HG03442 (cell line): ENCODE measurements at regions not wholly inside any gene's neighbourhood (a gene's known extent, or its start where the extent isn't known, plus 50 kb on each side); places are given as distances from the start of the nearest gene placed in this dataset.

Experiments used
- ATAC-seq: cut with Tn5 transposase; IDR thresholded peaks from one replicate; pipeline ENCODE4 v1.9.1; 2021; ENCODE audit warnings: mild to moderate bottlenecking, moderate library complexity; ENCODE audit not compliant: unreplicated experiment

DNA sequence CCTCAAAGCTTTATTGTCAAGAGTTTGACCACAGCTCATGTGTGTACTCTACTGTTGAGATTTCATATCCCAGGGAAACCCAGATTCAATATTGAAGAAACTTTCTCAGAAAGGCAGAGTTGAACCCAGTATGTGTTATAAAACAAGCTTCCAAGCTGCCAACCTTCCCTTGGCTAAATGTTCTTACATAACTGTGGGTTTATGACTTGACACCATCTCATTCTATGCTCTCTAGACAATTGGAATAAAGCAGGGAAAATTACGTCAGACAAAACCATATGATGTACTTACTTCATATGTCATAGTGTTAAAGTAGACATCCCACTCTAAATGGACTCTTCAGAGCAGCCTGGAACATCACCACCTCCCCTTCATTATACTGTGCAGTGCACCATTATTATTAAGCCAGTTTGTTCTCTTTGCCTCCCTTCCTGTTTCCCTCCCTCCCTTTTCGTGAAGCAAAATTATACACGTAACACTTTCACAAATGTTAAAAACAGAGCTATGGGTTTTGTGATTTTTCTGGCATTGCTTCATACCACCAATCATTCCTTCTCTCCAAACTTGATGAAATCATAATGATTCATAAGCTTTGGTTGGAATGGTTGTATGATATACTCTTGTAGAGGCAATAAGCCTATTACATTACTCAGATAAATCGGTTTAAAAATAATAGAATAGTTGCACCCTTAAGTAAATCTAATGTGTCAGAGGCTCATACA lies 507.2 kb downstream of the LTN1 start:
- no peak for ATAC-seq

DNA sequence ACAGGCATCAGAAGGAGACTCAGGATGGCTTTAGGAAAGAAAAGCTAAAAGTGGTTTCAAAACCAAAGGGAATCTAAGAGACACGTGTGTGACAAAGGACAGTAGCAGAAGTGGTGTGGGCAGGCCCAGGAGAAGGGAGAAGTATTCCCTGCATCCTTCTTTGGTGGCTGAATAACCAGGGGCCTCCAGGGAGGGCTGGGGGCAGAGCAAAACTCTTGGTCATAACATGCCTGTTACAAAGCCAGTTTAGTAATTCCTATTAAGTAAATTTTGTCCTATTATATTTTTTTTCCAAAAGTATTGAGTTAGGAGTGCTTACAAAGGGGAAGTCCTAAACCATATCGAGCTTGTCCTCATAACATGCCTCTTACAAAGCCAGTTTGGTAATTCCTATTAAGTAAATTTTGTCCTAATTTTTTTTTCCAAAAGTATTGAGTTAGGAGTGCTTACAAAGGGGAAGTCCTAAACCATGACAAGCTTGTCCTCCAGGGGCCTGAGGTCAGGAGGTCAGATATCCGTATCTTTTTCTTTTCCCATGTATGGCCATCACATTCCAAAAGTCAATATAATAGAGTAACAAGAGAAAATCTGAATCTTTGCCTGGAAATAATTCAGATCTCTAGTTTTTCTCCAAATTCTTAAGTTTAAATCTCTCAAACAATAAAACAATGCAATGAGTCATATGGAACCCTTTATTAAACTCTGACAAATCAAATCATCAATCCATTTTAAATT lies 509.2 kb downstream of the LTN1 start:
- no peak for ATAC-seq

DNA sequence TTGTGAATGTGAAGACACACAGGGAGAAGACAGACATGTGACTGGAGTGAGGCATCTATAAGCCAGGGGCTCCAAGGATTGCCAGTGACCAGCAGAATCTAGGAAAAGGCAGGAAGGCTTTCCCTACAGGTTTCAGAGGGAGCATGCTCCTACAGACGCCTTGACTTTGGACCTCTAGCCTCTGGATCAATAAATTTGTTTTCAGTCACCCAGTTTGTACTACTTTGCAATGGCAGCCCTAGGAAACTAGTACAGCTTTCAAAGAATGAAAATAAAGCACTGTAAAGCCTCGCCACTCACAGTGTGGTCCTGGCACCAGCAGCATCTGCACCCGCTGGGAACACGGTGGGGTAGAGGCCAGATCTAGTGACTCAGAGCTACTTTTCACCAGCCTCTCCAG lies 510.0 kb downstream of the LTN1 start:
- no peak for ATAC-seq

DNA sequence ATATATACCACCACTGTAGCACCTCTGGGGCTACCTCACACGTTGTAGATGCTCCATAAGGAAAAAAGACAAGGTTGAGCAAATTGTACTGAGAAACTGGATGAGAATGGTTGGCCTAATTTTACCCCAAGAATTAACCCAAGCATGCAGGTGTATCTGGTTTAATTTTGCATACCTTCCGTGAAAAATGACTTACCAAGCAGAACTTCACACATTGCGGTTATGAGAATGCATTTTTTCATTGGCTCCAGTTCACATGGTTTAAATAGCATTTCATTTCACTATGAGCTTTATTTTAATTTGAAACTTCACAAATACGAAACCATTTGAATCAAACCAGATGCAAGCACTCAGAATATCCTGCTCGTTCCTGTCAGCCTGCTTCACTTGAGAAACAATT lies 512.2 kb downstream of the LTN1 start:
- peak; percentile 71 for ATAC-seq

DNA sequence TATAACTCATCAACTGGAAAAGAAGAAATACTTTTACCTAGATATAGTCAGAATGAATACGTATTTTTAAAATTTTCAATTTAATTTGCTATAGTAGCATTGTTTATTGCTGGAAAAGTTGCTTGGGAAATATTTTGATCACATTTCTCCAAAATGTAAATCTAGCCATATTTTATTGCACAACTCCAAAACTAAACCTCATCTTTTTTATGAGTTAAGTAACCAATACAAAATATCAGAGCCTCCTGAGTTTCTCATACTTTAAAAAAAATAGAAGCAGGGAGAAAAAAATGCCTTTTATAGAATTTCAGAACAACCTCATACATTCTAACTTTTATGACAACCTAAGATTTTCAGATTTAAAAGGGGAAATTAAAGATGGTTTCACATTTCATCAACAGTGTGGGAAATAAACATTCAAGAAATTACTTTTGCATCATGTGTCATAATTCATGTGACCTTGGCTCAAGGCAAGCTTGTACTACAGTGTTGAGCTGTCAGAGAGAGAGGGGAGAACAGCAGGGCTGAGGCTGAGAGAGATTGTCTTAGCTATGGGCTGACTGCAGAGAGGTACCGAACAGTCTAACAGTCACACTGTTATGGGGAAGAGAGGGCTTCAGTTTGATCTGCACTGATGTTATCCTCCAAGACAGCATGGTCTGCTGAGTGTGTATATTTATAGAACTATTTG lies 519.0 kb downstream of the LTN1 start:
- peak; percentile 81 for ATAC-seq

DNA sequence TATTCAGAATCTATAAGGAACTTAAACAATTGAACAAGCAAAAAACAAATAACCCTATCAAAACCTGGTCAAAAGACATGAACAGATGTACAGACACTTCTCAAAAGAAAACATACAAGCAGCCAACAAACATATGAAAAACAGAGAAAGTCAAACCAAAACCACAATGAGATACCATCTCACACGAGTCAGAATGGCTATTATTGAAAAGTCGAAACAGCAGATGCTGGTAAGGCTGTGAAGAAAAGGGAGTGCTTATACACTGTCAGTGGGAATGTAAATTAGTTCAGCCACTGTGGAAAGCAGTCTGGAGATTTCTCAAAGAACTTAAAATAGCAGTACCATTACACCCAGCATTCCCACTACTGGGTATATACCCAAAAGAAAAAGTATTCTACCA lies 520.1 kb downstream of the LTN1 start:
- ATAC-seq, result peak; percentile 51

DNA sequence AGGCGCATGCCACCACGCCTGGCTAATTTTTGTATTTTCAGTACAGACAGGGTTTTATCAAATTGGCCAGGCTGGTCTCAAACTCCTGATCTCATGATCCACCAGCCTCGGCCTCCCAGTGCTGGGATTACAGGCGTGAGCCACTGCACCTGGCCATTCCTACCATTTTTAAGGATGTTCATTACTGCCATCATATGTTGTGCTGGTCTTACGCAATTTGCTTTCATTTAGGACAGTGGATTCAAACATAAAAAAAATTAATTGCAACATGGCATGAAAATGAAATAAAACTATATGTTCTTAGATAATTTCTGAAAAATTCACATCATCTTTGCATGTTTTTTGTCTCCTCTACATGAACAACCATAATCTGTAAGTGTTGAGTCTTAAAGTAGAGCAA lies 527.7 kb downstream of the LTN1 start:
- no peak for ATAC-seq

DNA sequence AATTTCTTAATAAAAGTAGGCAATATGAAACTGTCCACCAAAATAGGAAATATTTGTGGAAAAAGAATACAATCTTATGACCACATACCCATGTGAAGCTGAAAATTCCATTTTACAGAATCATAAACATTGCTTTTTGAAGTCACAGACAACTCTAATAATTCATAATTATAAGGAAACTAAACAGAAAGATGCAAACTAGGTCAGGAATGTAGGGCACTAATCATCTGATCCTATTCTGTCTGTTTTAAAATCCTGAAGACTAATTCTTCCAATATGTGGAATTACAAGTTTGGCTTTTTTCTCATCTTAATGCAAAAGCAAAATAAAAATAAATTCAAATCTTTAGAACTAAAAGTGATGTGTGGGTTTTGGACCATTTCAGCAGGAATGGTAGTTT lies 528.6 kb downstream of the LTN1 start:
- ATAC-seq, result no peak

DNA sequence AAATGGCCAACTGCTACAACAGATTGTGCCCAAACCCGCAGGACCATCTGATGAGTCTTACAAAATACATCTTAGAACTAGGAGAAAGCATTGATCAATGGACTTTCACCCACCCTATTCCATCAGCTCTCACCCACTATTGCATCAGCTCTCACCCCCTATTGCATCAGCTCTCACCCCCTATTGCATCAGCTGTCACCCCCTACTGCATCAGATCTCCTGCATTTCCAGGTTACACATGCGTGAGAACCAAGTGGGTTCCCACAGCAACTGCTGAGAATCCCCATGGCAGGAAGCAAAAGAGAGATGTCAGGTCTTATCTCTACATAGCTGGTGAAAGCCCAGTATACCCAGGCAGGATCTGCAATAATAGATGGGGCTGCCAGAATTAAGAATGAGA lies 533.5 kb downstream of the LTN1 start:
- no peak for ATAC-seq

DNA sequence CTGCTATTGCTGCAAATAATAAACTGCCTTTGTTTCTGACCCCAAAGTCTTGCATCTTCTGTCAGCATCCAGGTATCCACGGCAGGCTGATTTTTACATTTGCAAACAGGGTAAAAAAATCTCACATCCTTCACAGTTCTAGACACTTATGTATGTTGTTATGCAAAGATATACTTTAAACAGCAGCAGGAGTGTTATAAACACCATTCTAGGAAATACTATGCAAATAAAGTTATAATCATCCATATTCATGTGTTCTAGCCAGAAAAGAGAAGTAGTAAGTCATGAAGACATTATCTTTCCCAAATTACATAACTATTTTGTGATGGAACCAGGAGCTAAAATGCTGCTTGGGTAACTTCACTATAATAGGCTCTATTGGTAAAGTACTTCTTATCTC lies 534.2 kb downstream of the LTN1 start:
- ATAC-seq, result no peak

DNA sequence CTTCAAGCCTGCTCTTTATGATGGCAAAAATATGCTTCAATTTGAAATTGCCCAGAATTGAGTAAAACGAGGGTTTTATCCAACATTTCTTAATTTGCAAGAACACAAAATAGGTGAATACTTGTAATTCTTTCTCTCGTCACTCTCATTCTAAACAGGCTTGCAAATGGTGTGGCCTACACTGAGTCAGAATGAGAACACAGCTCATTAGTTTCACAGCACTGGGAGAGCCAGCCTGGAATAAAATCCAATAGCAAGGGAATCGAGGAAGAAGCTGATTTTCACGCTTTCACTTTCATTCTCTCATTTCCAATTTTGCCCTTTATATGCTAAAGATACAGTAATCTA lies 537.5 kb downstream of the LTN1 start:
- no peak for ATAC-seq

DNA sequence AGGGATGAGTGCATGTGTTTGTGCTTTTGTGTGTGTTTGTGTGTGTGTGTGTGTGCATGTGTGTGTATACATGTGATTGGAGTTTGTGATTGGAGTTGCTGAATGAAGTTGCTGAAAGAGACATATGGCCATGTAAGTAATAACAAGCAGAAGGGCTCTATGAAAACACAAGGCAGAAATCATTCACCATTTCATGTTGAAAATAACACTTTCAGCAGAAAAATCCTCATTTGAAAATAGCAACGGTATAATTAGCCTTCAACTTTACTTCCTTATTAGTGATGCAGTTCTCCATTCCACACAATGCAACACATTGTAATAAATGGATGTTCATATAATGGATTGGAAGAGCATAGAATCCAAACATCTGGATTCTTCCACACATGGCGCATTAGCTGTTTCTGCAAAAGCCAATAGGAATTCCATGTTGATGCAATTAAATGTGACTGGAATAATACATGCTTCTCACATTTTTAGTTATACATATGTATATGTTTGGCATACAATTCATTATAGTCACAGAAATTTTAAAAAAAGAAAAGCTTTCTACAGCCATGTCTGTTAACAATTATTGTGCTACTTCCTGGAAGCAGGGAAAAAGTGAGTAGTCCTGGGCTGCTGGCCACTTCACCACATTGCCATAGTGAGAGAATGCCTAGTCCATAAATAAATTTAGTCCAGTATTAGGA lies 538.0 kb downstream of the LTN1 start:
- no peak for ATAC-seq

DNA sequence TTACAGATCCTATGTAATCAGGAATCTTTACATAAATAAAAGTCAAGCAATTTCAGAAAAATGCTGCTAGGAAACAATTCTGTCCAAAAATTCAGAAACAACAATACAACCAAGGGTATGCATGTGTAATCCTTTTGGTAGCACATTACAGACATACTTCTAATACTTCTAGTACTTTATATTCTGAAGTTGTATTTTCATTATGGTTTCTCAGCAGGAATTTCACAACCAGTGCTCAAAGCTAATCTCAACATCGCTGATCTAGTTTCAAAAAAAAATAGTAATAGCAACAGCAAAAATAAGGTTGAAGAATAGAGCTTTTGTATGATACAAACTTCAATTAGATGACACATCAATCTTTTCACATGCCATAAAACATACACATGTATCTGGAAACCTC lies 545.2 kb downstream of the LTN1 start:
- ATAC-seq, result no peak

DNA sequence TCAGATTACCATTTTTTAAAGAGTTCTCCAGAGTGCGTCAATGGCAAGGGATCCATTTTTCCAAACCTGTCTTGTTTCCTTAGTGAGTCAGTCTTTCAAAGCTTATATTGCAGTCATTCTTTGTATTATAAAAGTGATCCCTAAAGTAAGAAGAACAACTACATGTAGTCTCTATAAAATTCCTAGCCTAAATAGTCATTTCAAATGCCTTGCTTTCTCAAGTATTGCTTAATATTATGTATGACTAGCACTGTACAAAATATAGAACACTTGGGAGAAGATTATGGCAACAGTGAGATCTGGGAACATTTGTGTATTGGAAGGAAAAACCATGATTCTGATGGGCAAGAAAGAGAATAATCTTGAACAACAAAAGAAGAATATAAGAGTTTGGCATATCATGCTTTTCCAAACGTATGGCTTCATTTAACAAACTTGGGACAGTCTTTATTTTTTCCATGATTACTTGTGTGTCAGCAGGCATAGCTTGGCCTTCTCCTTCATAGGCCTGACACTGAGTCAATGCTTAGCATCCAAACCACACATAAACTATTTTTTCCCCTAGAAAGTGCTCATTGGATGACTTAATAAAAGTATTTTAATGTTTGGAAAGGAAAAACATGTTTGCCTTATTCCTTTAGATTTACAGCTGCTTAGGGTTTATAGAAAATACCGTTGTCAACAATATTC lies 547.4 kb downstream of the LTN1 start:
- no peak for ATAC-seq

DNA sequence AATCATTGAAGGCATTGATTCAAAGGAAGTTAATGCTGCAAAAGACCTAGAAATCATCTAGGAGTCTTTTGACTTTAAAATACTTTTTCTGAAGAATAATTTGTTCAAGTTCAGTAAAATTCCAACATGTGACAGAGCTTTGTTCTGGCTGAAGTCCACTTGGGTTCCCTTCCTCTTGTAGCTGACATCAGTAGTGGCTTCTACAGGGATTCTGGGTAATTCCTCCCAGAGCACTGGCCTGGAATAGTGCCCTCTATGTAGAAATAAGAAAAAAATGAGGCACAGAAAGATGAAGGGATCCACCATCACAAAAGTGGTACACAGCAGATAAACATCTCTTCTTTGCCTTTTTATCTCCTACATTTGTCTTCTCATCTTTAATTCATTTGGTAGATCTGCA lies 548.1 kb downstream of the LTN1 start:
- ATAC-seq, result no peak

DNA sequence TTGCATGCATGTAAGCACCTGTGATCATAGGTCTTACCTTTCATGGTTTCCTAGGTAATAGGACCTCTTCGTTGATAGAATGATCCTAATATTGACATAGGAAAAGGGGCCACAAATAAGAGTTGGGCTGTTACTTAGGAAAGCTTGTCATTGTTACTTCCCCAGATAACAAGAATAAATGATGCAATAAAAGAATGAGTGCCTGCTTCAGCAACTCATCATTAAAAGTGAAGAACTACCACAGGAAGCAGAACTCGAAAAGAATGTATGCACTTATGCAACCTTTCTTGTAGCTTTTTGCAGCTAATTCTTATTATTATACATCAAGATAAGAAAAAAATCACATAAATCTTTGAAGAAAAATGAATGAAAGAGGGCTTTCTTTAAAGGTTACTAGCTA lies 548.6 kb downstream of the LTN1 start:
- ATAC-seq, result no peak

DNA sequence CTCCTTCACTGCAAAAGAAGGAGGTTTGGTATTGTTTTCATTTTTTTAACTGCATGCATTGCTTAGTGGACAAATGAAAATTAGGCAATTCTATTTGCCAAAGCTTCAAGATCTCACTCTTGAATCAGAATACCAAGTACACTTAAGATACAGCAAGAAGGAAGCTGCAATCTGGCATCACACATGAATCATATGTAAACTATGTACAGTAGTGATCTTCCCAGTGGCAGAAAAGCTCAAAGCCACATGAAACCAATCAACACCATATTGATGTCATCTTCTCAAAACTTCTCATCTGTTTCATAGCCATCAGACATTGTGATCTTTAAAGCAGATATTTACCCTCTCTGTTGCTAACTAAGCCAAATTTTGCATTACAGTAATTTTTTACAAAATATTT lies 550.1 kb downstream of the LTN1 start:
- ATAC-seq, result no peak

DNA sequence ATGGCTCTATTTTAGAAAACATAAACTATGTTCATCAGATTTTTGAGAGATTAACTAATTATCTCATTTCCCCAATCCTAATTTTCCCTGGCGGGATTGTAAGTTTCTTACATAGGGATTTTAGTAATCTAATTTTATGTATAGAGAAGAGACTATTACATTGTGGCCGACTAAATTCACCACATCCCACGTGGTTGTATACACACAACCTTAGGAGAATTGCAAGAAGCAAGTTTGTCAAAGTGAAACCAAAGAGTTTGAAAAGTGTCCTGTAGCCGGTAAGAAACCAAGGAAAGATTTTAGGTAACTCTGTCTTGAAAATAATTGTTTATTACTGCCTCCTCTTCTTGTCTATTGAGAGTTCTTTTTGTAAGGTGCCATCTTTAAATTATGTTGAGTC lies 550.6 kb downstream of the LTN1 start:
- ATAC-seq, result no peak

DNA sequence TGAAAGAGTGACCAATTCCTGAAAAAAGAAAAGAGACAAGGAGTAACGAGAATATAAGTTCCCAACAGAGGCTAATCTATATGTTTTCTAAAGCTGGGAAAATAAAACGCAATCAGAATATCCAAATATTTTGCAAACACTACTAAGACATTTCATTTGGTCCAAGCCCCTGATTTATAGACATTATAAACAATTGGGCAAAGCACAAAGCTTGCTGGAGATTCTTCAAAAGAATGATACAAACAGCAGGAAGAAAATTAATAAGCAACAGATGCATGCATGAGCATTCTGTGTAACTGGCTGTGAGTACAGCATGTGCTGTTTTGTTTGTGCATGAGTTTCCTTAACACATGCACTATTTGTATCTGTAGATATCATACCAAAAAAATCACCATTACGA lies 552.9 kb downstream of the LTN1 start:
- no peak for ATAC-seq

DNA sequence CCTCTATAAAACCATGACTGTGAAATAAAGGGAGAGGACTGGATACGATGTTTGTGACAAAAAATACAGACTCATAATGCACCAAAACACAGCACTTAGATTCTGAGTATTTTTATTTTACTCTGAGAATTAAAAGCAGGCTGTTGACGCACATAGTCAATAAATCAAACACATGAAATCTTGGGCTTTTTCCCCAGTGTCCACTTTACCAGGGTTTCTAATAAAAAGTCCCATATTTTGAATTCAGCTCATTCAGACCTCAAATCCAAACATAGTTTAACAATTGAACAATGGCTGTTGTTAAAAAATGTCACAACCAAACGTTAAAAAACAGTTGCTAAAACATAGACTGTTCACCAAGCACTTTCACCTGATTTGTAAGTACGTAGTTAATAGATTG lies 553.4 kb downstream of the LTN1 start:
- ATAC-seq, result no peak

DNA sequence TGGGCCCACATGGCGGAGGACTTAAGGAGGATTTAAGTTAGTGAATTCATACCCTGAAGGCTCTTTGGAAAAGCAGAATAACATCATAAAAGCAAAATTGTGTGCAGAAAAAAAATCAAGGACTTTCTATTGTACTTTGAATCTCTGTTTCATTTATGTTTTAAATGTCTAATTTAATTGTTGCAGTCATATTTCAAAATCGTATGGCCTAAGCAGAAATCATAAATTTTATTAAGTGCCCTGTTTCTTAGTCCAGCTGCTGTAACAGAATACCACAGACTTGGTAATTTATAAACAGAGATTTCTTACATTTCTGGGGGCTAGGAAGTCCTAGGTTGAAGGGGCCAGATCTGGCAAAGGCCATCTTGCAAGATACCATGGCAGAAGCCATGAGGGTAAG lies 555.6 kb downstream of the LTN1 start:
- no peak for ATAC-seq
